RPMI7951 (cell line): ENCODE measurements at regions not wholly inside any gene's neighbourhood (a gene's known extent, or its start where the extent isn't known, plus 50 kb on each side); places are given as distances from the start of the nearest gene placed in this dataset.
"Not testable (repeated sequence)": the region's sequence is repeated elsewhere in the genome, so short reads cannot be mapped to it uniquely, and the experiment has no call there.

ENCODE experiments used
- DNase-seq: peaks from one replicate; pipeline ENCODE4 v3.0.0-alpha.2; 2012; ENCODE audit warnings: low read depth

- DNase-seq = no peak
Observed at GRCh38 chr7:46628389-46628788, 707.3 kb upstream of the IGFBP3 start.

DNA sequence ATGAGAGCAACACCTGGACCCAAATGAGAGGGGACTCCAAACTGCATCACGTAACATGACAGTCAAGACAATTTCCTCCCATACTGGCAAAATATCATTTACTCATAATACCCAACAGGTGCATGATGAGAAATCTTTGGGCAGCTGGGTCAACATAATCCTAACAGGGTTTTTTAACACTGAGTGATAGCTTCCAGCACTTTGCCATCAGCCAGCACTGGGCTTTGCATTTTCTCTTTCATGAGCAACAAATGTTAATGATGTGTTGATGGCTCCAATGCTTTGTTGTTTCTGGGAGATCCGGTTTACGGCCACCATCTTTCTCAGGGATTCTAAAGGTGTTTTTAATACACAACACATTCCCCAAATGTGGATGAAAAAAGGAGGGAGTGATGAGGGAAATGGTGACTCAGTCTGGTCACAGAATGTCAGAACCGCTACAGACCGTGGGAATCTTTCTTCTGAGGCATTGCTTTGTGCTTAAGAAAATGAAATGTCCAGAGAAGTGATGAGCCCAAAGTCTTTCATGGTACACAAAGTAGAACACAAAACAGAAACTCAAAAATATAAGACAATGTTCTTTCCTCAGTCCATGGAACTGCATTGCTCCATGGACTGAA lies 705.7 kb upstream of the IGFBP3 start:
- DNase-seq = peak; percentile 66

- DNase-seq = no peak
Observed at GRCh38 chr7:46626261-46626660, 705.2 kb upstream of the IGFBP3 start.

DNA sequence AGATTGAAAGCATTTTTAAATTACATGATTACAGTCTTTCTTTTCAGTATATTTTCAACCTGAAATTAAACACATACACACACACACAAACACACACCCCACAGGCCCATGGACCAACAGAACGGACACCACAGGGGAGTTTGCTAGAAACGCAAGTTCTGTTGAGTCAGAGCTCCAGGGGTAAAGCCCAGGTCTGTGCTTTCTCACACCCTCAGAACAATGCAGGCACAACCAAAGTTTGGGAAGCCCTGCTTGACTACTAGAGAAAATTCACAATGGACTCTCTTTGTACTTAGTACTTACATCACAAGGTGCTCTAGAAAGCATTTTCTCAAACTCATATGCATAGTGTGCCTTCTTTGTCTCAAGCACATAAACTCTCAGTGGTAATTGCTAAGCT lies 704.0 kb upstream of the IGFBP3 start:
- DNase-seq = no peak

- DNase-seq = no peak
Observed at GRCh38 chr7:46622251-46622650, 701.2 kb upstream of the IGFBP3 start.

DNA sequence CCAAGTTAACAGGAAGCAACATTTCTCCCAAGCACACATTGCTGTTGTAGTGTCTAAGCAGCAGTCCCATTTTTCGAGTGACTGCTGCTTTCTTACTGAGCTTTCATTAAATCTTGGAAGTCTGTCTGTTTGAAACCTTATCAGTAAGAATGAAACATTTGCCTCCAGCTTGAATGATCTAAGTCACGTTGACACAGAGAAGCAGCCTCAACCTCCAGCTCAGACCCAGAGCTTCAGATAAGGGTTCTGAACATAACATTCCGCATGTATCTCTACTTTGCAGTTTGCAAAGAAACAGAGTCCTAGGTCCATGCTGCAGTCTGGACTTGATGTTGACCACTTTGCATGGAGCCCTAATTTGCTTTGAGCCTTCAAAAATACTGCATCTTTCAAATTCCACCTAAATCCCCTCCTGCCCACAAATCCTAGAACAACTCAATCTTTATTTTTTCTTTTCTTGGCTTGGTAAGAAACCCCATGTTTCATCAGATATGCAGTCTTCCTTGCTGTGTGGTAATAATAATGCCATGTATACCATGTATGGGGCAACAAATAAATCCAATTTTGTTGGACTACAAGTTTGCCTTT lies 698.7 kb upstream of the IGFBP3 start:
- DNase-seq = no peak

- DNase-seq = no peak
Observed at GRCh38 chr7:46616636-46617035, 695.6 kb upstream of the IGFBP3 start.

DNA sequence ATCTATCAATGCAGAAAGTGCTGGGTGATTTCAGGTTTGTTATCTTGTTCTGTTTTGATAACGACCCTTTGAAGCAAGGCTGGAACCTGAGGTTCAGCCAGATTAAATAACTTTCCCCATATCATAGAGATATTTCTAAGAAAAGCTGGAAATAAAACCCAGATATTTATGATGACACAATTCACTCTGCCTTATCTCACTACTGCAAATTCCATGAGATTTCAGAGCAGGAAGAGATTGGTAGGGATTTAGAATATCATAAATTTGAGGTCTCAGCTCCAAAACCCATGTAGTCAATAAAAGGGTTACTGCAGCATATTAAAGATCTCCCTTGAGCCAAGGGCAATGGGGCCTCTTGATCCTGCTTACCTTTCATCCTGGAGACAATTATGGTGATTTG lies 692.5 kb upstream of the IGFBP3 start:
- no peak for DNase-seq

GRCh38 chr7:46613116-46613515 lies 692.0 kb upstream of the IGFBP3 start:
- DNase-seq = no peak

GRCh38 chr7:46611508-46611907 lies 690.4 kb upstream of the IGFBP3 start:
- no peak for DNase-seq

- no peak for DNase-seq
Observed at GRCh38 chr7:46610746-46611145, 689.7 kb upstream of the IGFBP3 start.

- DNase-seq = no peak
Observed at GRCh38 chr7:46607176-46607575, 686.1 kb upstream of the IGFBP3 start.

DNA sequence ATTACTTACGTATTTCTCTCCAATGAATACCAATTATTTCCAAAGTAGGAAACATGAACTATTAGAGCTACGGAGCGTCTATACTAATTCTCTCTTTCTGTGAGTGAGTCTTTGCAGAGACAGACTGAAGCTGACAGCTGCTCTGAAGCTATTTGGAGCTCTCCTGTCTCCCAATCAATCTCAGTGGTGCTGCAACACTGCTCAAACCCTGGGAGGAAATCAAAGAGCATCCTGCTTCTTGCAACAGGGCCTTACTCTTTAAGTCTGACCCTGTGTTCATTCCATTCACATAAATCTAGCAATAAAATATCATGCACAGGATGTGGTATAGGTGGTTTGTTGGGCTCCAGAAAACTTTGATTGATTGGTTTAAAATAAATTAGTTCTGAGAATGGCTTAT lies 685.7 kb upstream of the IGFBP3 start:
- DNase-seq = no peak

- DNase-seq = no peak
Observed at GRCh38 chr7:46604241-46604661, 683.2 kb upstream of the IGFBP3 start.

- peak; percentile 51 for DNase-seq
Observed at GRCh38 chr7:46603780-46604179, 682.7 kb upstream of the IGFBP3 start.

GRCh38 chr7:46603296-46603752 lies 682.3 kb upstream of the IGFBP3 start:
- no peak for DNase-seq

DNA sequence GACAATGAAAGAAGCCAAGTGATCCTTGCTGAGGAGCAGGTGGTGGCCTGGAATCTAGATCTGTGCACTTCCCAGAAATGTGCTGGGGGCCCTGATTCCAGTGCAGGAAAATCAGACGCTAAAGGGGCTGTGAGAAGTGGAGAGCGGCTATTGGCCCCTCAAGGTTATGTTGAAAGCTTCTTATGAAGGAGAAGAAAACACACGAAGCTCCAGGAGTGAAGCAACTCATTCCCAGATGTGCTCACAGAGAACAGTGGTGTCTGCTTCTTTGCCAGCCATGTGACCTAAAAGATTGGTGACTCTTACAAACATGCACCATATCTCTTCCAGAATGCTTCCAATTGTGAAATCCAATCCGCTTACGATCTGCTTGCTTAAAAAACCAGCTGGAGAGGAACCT lies 679.3 kb upstream of the IGFBP3 start:
- no peak for DNase-seq

DNA sequence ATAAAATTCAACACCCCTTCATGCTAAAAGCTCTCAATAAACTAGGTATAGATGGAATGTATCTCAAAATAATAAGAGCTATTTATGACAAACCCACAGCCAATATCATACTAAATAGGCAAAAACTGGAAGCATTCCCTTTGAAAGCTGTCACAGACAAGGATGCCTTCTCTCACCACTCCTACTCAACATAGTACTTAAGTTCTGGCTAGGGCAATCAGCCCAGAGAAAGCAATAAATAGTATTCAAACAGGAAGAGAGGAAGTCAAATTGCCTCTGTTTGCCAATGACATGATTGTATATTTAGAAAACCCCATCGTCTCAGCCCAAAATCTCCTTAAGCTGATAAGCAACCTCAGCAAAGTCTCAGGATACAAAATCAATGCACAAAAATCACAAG lies 673.8 kb upstream of the IGFBP3 start:
- not testable (repeated sequence) for DNase-seq

- DNase-seq = peak; percentile 42
Observed at GRCh38 chr7:46590918-46591905, 670.1 kb upstream of the IGFBP3 start.

GRCh38 chr7:46589286-46589685 lies 668.2 kb upstream of the IGFBP3 start:
- DNase-seq = no peak

GRCh38 chr7:46586406-46586805 lies 665.3 kb upstream of the IGFBP3 start:
- DNase-seq = no peak

DNA sequence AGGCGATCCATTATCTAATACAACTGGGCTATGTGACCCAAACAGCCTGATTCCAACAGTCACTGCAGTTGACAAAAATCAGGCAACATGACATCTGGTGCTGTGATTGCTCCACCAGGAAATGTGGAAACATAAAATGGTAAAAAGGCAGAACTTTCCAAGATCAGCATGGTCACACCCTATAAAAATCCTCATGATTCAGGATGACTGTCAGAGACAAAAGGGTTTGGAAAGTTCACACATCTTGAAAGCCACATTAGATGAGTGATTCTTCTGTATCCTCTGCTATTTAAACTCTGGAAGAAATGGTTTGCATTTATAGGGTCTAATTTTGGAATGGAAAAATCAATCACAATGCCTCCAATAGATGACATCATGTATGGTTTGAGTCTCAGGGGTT lies 662.6 kb upstream of the IGFBP3 start:
- peak; percentile 58 for DNase-seq

- no peak for DNase-seq
Observed at GRCh38 chr7:46581268-46581667, 660.2 kb upstream of the IGFBP3 start.
